ENCODE measurements at regions not wholly inside any gene's neighbourhood (a gene's known extent, or its start where the extent isn't known, plus 50 kb on each side); places are given as distances from the start of the nearest gene placed in this dataset.

- DNase-seq, result no peak
These were observed 61.8 kb upstream of the AHR start for GRCh38 chr7:17236603-17237002.

GRCh38 chr7:17239046-17239445, 59.4 kb upstream of the AHR start:
- DNase-seq, result no peak

GRCh38 chr7:17239683-17240521, 58.5 kb upstream of the AHR start:
- no peak for DNase-seq

- no peak for DNase-seq
These were observed 55.9 kb upstream of the AHR start for GRCh38 chr7:17242504-17242903.

- no peak for DNase-seq
These were observed 53.7 kb upstream of the AHR start for GRCh38 chr7:17244786-17245185.

- no peak for DNase-seq
These were observed 51.1 kb upstream of the AHR start for GRCh38 chr7:17247357-17247756.

GRCh38 chr7:17248527-17248926, 49.9 kb upstream of the AHR start:
- DNase-seq, result no peak

Data from left kidney (tissue), 1 donor.